ENCODE measurements at regions not wholly inside any gene's neighbourhood (a gene's known extent, or its start where the extent isn't known, plus 50 kb on each side); places are given as distances from the start of the nearest gene placed in this dataset.
"Not testable (repeated sequence)": the region's sequence is repeated elsewhere in the genome, so short reads cannot be mapped to it uniquely, and the experiment has no call there.

DNA sequence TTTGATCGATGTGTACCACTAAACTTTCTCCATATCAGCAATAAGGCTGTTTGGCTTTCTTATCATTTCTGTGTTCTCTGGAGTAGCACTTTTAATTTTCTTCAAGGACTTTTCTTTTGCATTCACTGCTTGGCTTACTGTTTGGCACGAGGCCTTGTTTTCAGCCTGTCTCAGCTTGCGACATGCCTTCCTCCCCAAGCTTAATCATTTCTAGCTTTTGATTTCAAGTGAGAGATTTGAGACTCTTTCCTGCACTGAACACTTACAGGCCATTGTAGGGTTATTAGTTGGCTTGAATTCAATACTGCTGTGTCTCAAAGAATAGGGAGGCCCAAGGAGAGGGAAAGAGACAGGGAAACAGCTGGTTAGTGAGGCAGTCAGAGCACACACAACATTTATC, 120.6 kb upstream of the KCND3 start:
- TF ChIP-seq, protein P1, sequence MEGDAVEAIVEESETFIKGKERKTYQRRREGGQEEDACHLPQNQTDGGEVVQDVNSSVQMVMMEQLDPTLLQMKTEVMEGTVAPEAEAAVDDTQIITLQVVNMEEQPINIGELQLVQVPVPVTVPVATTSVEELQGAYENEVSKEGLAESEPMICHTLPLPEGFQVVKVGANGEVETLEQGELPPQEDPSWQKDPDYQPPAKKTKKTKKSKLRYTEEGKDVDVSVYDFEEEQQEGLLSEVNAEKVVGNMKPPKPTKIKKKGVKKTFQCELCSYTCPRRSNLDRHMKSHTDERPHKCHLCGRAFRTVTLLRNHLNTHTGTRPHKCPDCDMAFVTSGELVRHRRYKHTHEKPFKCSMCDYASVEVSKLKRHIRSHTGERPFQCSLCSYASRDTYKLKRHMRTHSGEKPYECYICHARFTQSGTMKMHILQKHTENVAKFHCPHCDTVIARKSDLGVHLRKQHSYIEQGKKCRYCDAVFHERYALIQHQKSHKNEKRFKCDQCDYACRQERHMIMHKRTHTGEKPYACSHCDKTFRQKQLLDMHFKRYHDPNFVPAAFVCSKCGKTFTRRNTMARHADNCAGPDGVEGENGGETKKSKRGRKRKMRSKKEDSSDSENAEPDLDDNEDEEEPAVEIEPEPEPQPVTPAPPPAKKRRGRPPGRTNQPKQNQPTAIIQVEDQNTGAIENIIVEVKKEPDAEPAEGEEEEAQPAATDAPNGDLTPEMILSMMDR (IDR thresholded peaks at IDR 0.05; ENCODE audit: control extremely low read depth, extremely low read depth, low read depth, missing control alignments), result no peak
- ChIA-PET POLR2A (no interaction called here), CTCF (no interaction called here)
- DNase-seq (ENCODE audit: extremely low spot score), result no peak

DNA sequence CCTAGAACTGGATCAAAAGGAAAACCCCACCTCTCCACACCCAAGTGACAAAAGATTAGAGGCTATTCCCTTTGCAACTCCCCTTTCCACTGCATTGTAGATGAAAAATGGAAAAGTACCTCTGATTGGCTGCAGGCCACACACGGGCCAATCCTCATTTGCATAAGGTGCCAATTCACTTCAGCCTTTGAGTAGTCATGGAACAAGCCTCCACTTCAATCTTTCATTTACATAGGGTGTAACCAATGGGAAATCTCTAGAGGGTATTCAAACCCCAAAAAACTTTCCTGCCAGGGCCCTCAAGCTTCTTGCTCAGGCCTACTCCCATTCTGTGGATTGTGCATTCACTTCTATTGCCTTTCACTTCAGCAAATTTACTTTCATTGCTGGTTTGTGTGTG, 122.3 kb upstream of the KCND3 start:
- no peak for DNase-seq (ENCODE audit: extremely low spot score)
- TF ChIP-seq, protein P1 (IDR thresholded peaks at IDR 0.05; ENCODE audit: control extremely low read depth, extremely low read depth, low read depth, missing control alignments), result no peak
- ChIA-PET POLR2A (no interaction called here), CTCF (no interaction called here)

DNA sequence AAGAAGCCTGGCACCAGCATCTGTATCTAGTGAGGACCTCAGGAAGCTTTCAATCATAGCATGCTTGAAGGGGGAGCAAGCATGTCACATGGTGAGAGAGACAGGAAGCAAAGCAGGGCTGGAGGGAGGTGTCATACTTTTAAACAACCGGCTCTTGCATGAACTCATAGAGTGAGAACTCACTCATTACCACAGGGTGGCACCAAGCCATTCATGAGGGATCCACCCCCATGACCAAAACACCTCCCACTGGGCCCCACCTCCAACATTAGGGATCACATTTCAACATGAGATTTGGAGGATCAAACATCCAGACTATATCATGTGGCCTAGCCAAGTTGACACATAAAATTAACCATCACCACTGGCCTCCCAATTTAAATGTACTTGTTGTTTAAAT, 125.1 kb upstream of the KCND3 start:
- no peak for DNase-seq (ENCODE audit: extremely low spot score)
- TF ChIP-seq, protein P1 (IDR thresholded peaks at IDR 0.05; ENCODE audit: control extremely low read depth, extremely low read depth, low read depth, missing control alignments), result no peak
- ChIA-PET CTCF (no interaction called here), POLR2A (no interaction called here)

DNA sequence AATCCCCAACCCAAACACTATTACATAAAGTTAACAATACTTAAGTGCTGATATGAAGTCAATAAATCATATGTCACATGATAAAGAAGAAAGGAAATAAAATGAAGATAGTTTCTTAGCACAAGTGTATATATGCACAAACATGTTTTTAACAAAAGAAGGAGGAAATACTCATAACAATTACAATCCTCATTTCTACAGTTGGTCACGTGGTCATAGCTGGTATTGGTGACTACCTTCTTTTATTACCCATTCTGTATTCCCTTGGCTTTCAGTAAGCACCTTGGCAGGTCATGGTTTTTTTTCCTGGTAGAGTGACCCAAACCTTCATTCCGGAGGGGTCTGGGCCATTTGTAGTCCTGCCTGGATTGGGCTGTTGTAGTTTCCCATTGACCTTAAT, 137.1 kb upstream of the KCND3 start:
- no peak for DNase-seq (ENCODE audit: extremely low spot score)
- ChIA-PET POLR2A (no interaction called here), CTCF (no interaction called here)
- TF ChIP-seq, protein P1 (IDR thresholded peaks at IDR 0.05; ENCODE audit: control extremely low read depth, extremely low read depth, low read depth, missing control alignments), result no peak

DNA sequence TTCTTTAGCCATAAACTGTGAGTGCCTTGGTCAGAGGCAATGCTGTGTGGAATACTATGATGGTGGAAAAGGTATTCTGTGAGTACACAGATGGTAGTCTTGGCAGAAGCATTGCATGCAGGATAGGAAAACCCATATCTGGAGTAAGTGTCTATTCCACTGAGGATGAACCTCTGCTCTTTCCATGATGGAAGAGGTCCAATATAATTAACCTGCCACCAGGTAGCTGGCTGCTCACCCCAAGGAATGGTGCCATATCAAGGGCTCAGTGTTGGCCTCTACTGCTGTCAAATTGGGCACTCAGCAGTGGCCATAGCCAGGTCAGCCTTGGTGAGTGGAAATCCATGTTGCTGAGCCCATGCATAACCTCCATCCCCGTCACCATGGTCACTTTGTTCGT, 138.1 kb upstream of the KCND3 start:
- POLR2A ChIA-PET; CTCF ChIA-PET; DNase-seq (ENCODE audit: extremely low spot score): not testable (repeated sequence)

DNA sequence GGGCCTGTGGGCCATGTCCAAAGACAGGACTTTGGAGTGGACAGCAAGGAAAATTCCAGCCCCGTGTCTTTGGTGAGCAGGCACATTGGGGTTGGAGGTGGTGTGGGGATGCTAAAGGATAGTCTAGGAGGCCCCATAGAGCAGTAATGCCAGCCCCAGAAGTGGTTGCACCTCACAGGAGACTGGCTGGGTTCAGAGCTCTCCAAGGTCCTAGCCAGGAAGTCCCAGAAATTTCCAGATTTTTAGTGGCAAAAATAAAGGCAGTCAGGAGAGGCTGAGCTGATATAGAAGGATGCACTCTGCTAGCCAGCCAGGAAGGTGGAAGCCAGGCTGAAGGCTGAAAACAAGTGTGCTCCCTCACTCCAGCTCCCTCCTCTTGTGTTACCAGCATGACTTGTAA, 144.0 kb upstream of the KCND3 start:
- TF ChIP-seq, protein P1 (IDR thresholded peaks at IDR 0.05; ENCODE audit: control extremely low read depth, extremely low read depth, low read depth, missing control alignments), result no peak
- ChIA-PET CTCF (no interaction called here), POLR2A (no interaction called here)
- DNase-seq (ENCODE audit: extremely low spot score), result no peak

DNA sequence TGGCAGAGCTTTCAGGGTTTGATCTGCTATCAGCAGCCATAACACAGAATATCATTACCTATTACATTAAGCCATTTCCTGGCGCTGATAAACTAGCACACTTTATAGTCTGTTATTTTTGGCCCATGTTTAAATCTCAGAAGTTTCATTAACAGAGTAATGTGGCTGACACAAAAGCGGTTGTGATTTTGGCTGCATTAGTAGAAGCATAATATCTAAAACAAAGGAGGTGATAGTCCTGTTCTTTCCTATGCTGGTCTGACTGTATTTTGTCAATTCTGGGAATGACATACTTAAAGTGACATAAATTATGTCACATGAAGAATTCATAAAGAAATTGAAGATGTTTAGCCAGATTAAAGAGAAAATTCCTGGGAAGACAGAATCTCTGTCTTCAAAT, 151.3 kb upstream of the KCND3 start:
- no peak for DNase-seq (ENCODE audit: extremely low spot score)
- TF ChIP-seq, protein P1 (IDR thresholded peaks at IDR 0.05; ENCODE audit: control extremely low read depth, extremely low read depth, low read depth, missing control alignments), result no peak
- ChIA-PET CTCF (no interaction called here), POLR2A (no interaction called here)
